HepG2 (cell line): ENCODE measurements at regions not wholly inside any gene's neighbourhood (a gene's known extent, or its start where the extent isn't known, plus 50 kb on each side); places are given as distances from the start of the nearest gene placed in this dataset.

Experiments
- ATAC-seq: fragments of 200-7000 bp; cut with Tn5 transposase; 3 replicates; pipeline ENCODE4 v1.9.1; 2020; ENCODE audit warnings: mild to moderate bottlenecking, moderate library complexity
- BruUV-seq: library from RNA; stranded (reverse); fragments of 400-500 nt; replicated peaks from 2 replicates; lab custom pipeline; 2021; lab: Mats Ljungman, UMichigan
- CTCF ChIA-PET: fragments of 300-600 bp; formaldehyde crosslinking; extraction: SDS; loops from one replicate; lab custom pipeline; 2021; ENCODE audit warnings: low total read pairs, inconsistent platforms, low intra/inter-chr PET ratio; lab: Yijun Ruan, JAX
- POLR2A ChIA-PET: fragments of 350-600 bp; sonication (Branson Sonifier 250); formaldehyde crosslinking; loops from one replicate; lab custom pipeline; 2020; ENCODE audit warnings: antibody characterized with exemption, inconsistent platforms; lab: Yijun Ruan, JAX
- DNase-seq: peaks from one replicate; pipeline ENCODE4 v3.0.0-alpha.2; 2015; ENCODE audit warnings: low spot score
- FAIRE-seq: peaks from 3 replicates; lab custom pipeline; 2011; peaks lifted over from hg19 to GRCh38; lab: Jason Lieb, UNC
- H2AFZ ChIP-seq: one replicate; pipeline ENCODE4 v1.6.1; 2011; ENCODE audit warnings: low read length, inconsistent platforms
- H3K27ac ChIP-seq: fragments of 300-600 bp; 3 replicates; pipeline ENCODE4 v1.8.0; 2011; ENCODE audit warnings: mixed run types, mild to moderate bottlenecking, mixed read lengths, low read length, inconsistent platforms; ENCODE audit not compliant: insufficient read depth; ENCODE audit errors: extremely low read length
- H3K27me3 ChIP-seq, 2 experiments: fragments of 200-600 bp in 1 of 2; 2 replicates in 1 of 2; 3 replicates in 1 of 2; pipeline versions ENCODE4 v1.6.0 to v1.8.0; 2011; ENCODE audit warnings: low read length in 2 of 2, mild to moderate bottlenecking in 2 of 2, moderate library complexity in 2 of 2, inconsistent platforms in 1 of 2; ENCODE audit not compliant: insufficient read depth in 2 of 2, control insufficient read depth in 1 of 2
- H3K36me3 ChIP-seq, 2 experiments: fragments of 200-600 bp in 1 of 2; replicated peaks in 1 of 2; 2 replicates in 1 of 2; 3 replicates in 1 of 2; pipeline versions ENCODE4 v1.5.1 to v1.8.0; 2011; ENCODE audit warnings: low read length in 2 of 2, inconsistent platforms in 1 of 2; ENCODE audit not compliant: insufficient read depth in 2 of 2, control insufficient read depth in 1 of 2
- H3K4me1 ChIP-seq: 2 replicates; pipeline ENCODE4 v1.5.1; 2012; ENCODE audit warnings: low read length, inconsistent platforms; ENCODE audit not compliant: insufficient read depth
- H3K4me2 ChIP-seq: 2 replicates; pipeline ENCODE4 v1.6.0; 2011; ENCODE audit warnings: low read depth, low read length, inconsistent platforms
- H3K4me3 ChIP-seq, 3 experiments: fragments of 200-600 bp in 1 of 3; sonication (generic), shearing (Covaris generic) in 1 of 3; replicated peaks in 1 of 3; 2 replicates each; pipeline ENCODE4 v1.5.1; 2011 to 2016; ENCODE audit warnings: low read length in 3 of 3, inconsistent platforms in 2 of 3, low read depth in 2 of 3, mild to moderate bottlenecking in 2 of 3, control low read depth in 1 of 3, mixed read lengths in 1 of 3; ENCODE audit not compliant: insufficient read depth in 1 of 3
- H3K79me2 ChIP-seq: one replicate; pipeline ENCODE4 v1.6.1; 2011; ENCODE audit warnings: low read length, inconsistent platforms; ENCODE audit not compliant: insufficient read depth
- H3K9ac ChIP-seq: 2 replicates; pipeline ENCODE4 v1.6.0; 2011; ENCODE audit warnings: mild to moderate bottlenecking, low read depth, low read length, inconsistent platforms; ENCODE audit not compliant: insufficient read depth
- H3K9me3 ChIP-seq: 2 replicates; pipeline ENCODE4 v1.5.1; 2012; ENCODE audit warnings: mild to moderate bottlenecking, low read length
- H4K20me1 ChIP-seq: 2 replicates; pipeline ENCODE4 v1.6.0; 2011; ENCODE audit warnings: inconsistent platforms, mild to moderate bottlenecking, low read length, moderate library complexity; ENCODE audit not compliant: insufficient read depth
- E2F2 ChIP-seq: sonication (generic); formaldehyde crosslinking; IDR thresholded peaks from 2 replicates; pipeline ENCODE4 v1.4.0; 2020; ENCODE audit warnings: missing genetic modification reagents, borderline replicate concordance
- FOSL1 ChIP-seq: sonication (generic); formaldehyde crosslinking; IDR thresholded peaks from 2 replicates; pipeline ENCODE4 v1.9.0; 2021; ENCODE audit warnings: missing genetic modification reagents, borderline replicate concordance
- FOXK2 ChIP-seq: fragments of 450-650 bp; IDR thresholded peaks from 2 replicates; pipeline ENCODE4 v1.6.1; 2016
- HHEX ChIP-seq: IDR thresholded peaks from 2 replicates; pipeline ENCODE4 v1.6.1; 2016; ENCODE audit warnings: control low read depth
- HIVEP1 ChIP-seq: sonication (generic); formaldehyde crosslinking; IDR thresholded peaks from 2 replicates; pipeline ENCODE4 v1.4.0; 2020; ENCODE audit warnings: mild to moderate bottlenecking, missing genetic modification reagents
- MAFG ChIP-seq: sonication (generic); formaldehyde crosslinking; IDR thresholded peaks from 2 replicates; pipeline ENCODE4 v1.5.1; 2020; ENCODE audit warnings: mild to moderate bottlenecking, missing genetic modification reagents
- RFXAP ChIP-seq: sonication (generic); formaldehyde crosslinking; IDR thresholded peaks from 2 replicates; pipeline ENCODE4 v1.4.0; 2020; ENCODE audit warnings: missing genetic modification reagents, borderline replicate concordance
- SMYD3 ChIP-seq: sonication (generic); formaldehyde crosslinking; IDR thresholded peaks from 2 replicates; pipeline ENCODE4 v1.8.1; 2023; ENCODE audit warnings: mild to moderate bottlenecking, missing genetic modification reagents
- THYN1 ChIP-seq: sonication (generic); formaldehyde crosslinking; IDR thresholded peaks from 2 replicates; pipeline ENCODE4 v1.8.1; 2023; ENCODE audit warnings: low read depth, mild to moderate bottlenecking, moderate library complexity, missing genetic modification reagents, borderline replicate concordance
- TRIM22 ChIP-seq: fragments of 450-650 bp; IDR thresholded peaks from 2 replicates; pipeline ENCODE4 v1.6.1; 2017
- ZFP91 ChIP-seq: sonication (generic); formaldehyde crosslinking; IDR thresholded peaks from 2 replicates; pipeline ENCODE4 v1.9.0; 2022; ENCODE audit warnings: missing genetic modification reagents, mild to moderate bottlenecking, borderline replicate concordance
- ZNF205 ChIP-seq: IDR thresholded peaks from 2 replicates; pipeline ENCODE4 v1.6.1; 2018; ENCODE audit warnings: missing biosample characterization, missing genetic modification reagents
- ZNF557 ChIP-seq: sonication (generic); formaldehyde crosslinking; IDR thresholded peaks from 2 replicates; pipeline ENCODE4 v1.4.0; 2020; ENCODE audit warnings: missing genetic modification reagents
- ZNF772 ChIP-seq: sonication (generic); formaldehyde crosslinking; IDR thresholded peaks from 2 replicates; pipeline ENCODE4 v1.5.0; 2020; ENCODE audit warnings: mild to moderate bottlenecking, missing genetic modification reagents
- ZNF784 ChIP-seq: sonication (generic); formaldehyde crosslinking; IDR thresholded peaks from 2 replicates; pipeline ENCODE4 v1.5.1; 2020; ENCODE audit warnings: missing genetic modification reagents, mild to moderate bottlenecking, borderline replicate concordance
- WGBS: methylation state at CpG from one replicate; pipeline ENCODE4 v1.1.6; 2017; ENCODE audit warnings: low lambda C conversion rate; 5-methylcytosine and 5-hydroxymethylcytosine counted together
- in situ Hi-C: cut with HindIII; loops from 2 replicates; pipeline ENCODE4 v1.10.0; 2017; ENCODE audit warnings: low pct_unique_long_range_greater_than_20kb; ENCODE audit not compliant: extremely low pct_ligation_motif_present
- intact Hi-C: fragments of 100-400 bp; cut with micrococcal nuclease; formaldehyde crosslinking; loops from one replicate; pipeline ENCODE4 v1.10.0; 2022; ENCODE audit not compliant: unreplicated experiment

GRCh38 chr3:144622845-144623244 is 651.2 kb downstream of the DIPK2A start:
- FAIRE-seq, result no peak
- WGBS, result 6% methylated on average over 3 of the region's 3 CpGs
- no peak overlapping the region for H3K4me3 ChIP-seq
- H3K9ac ChIP-seq, result no peak overlapping the region
- no TSS peak for BruUV-seq
- CTCF ChIA-PET, result no interaction called here
- POLR2A ChIA-PET, result no interaction called here
- H3K79me2 ChIP-seq, result no peaks in the 10 kb centered on the region
- no peaks in the 10 kb centered on the region for H3K4me1 ChIP-seq
- TF ChIP-seq E2F2 (CRISPR knock-in tag), result no peak
- no peak for TF ChIP-seq RFXAP (CRISPR knock-in tag)
- no peak for TF ChIP-seq SMYD3 (CRISPR knock-in tag)
- no peak for TF ChIP-seq ZNF784 (CRISPR knock-in tag)
- TF ChIP-seq FOXK2, result no peak
- TF ChIP-seq HIVEP1 (CRISPR knock-in tag), result no peak
- no peak for TF ChIP-seq THYN1 (CRISPR knock-in tag)
- no peak for TF ChIP-seq MAFG (CRISPR knock-in tag)
- TF ChIP-seq ZFP91 (CRISPR knock-in tag), result no peak
- no peak for TF ChIP-seq TRIM22
- no peak for TF ChIP-seq ZNF205 (CRISPR knock-in tag)
- no peak for TF ChIP-seq HHEX
- no peak for TF ChIP-seq FOSL1 (CRISPR knock-in tag)
- TF ChIP-seq ZNF557 (CRISPR knock-in tag), result no peak
- no peak for TF ChIP-seq ZNF772 (CRISPR knock-in tag)
- TF ChIP-seq, all 625 proteins: peak for 0
- H3K27me3 ChIP-seq, result no peaks in the 10 kb centered on the region
- H3K4me2 ChIP-seq, result no peak overlapping the region
- DNase-seq (no peak), ATAC-seq (no peak)
- H2AFZ ChIP-seq, result no peak overlapping the region
- H3K27ac ChIP-seq, result no peak overlapping the region
- H4K20me1 ChIP-seq, result no peaks in the 10 kb centered on the region
- H3K9me3 ChIP-seq, result no peaks in the 10 kb centered on the region
- in situ Hi-C loops (no loop called here), intact Hi-C loops (no loop called here)
- no peaks in the 10 kb centered on the region for H3K36me3 ChIP-seq
